GM06990 (cell line): ENCODE measurements at regions not wholly inside any gene's neighbourhood (a gene's known extent, or its start where the extent isn't known, plus 50 kb on each side); places are given as distances from the start of the nearest gene placed in this dataset.

ENCODE experiments used
- DNase-seq: peaks from one replicate; pipeline ENCODE4 v3.0.0-alpha.2; 2011; ENCODE audit not compliant: insufficient read length; ENCODE audit errors: extremely low read depth
- H3K27me3 ChIP-seq: replicated peaks from 2 replicates; pipeline ENCODE4 v1.6.0; 2011; ENCODE audit warnings: low read length; ENCODE audit not compliant: control insufficient read depth, insufficient read depth
- H3K36me3 ChIP-seq: 2 replicates; pipeline ENCODE4 v1.5.1; 2011; ENCODE audit warnings: low read length; ENCODE audit not compliant: control insufficient read depth, insufficient read depth
- H3K4me3 ChIP-seq: replicated peaks from 2 replicates; pipeline ENCODE4 v1.5.1; 2011; ENCODE audit warnings: low read depth, mild to moderate bottlenecking, control low read depth, low read length
- CTCF ChIP-seq: IDR thresholded peaks from 2 replicates; pipeline ENCODE4 v1.5.1; 2011; ENCODE audit warnings: low read length, control low read depth, mild to moderate bottlenecking, inconsistent platforms; ENCODE audit not compliant: insufficient read depth, poor library complexity, severe bottlenecking

DNA sequence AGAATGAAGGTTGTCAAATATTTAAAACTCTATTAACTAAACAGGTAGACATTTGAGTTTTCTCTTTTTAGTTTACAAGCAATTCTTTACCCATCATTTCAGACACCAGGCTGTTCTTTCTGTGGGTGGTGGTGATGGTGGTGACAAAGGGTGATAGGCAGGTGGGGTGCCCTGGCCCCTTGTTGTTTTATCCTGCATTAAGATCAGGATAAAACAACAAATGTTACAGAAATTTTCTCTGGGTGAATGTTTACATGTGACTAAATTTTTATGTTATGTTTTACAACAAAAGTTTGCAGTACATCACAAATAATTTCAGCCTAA is 85.9 kb upstream of the MDM1 start:
- DNase-seq = no peak
- no peaks in the 10 kb centered on the region for H3K36me3 ChIP-seq
- no peak for TF ChIP-seq CTCF
- H3K4me3 ChIP-seq = no peak overlapping the region
- H3K27me3 ChIP-seq = no peaks in the 10 kb centered on the region

DNA sequence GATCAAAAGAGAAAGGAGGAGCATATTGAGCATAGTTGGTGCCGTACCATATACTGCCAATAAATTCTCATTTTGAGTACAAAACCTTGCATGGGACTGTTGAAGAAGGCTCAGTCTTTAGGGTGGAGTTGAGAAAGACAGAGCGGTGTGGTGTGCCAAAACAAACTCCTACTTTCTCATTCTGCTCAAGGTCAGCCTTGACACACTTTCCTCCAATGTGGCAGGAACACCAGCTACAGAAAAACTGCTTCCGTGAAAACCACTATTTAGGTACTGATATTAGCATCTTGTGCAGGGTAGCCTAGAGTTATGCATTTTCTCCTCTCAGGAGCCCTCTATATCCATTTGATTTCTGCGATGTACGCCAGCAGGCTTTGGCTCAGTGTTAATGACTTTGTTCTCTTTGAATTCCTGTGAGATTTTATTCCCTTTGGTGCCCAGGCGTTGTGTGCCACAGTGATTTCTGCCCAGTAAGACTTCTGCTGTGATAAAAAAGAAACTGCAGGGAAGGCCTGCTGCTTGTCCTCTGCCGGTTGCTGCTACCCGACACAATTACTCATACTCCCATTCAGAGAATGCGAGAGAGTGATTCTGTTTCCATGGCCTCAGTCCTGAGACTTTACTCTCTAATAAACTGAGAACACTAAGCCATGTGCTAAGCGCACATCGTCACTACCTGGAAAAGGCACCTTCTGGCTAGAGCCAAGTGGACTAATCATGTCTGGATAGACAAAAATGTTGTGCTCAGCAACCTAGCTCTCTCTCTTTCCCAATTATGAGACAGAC is 88.3 kb upstream of the MDM1 start:
- Histone ChIP-seq H3K4me3 (no peak overlapping the region), H3K36me3 (peaks cover 2% of the 10 kb centered on the region), H3K27me3 (no peaks in the 10 kb centered on the region)
- TF ChIP-seq CTCF = no peak
- DNase-seq = no peak

GRCh38 chr12:68422159-68422558 is 90.0 kb upstream of the MDM1 start:
- H3K27me3 ChIP-seq = no peaks in the 10 kb centered on the region
- TF ChIP-seq CTCF = no peak
- no peak overlapping the region for H3K4me3 ChIP-seq
- no peak for DNase-seq
- H3K36me3 ChIP-seq = peaks cover 2% of the 10 kb centered on the region

GRCh38 chr12:68422956-68423574 is 90.9 kb upstream of the MDM1 start:
- H3K4me3 ChIP-seq = no peak overlapping the region
- TF ChIP-seq CTCF = no peak
- peaks cover 2% of the 10 kb centered on the region for H3K36me3 ChIP-seq
- no peak for DNase-seq
- no peaks in the 10 kb centered on the region for H3K27me3 ChIP-seq

DNA sequence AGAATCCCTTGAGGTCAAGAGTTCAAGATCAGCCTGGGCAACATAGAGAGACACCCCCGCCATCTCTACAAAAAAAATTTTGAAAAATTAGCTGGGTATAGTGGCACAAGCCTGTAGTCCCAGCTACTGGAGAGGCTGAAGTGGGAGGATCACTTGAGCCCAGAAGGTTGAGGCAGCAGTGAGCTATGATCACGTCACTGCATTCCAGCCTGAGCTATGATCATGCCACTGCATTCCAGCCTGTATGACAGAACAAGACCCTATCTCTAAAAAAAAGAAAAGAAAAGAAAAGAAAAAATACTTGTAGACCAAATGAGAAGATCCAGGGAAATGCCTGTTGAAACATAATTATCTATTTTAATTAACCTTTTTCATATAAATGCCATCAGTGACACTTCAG is 93.8 kb upstream of the MDM1 start:
- Histone ChIP-seq H3K27me3 (no peaks in the 10 kb centered on the region), H3K4me3 (no peak overlapping the region), H3K36me3 (peaks cover 3% of the 10 kb centered on the region)
- TF ChIP-seq CTCF = no peak
- no peak for DNase-seq
